A549 (cell line): ENCODE measurements at regions not wholly inside any gene's neighbourhood (a gene's known extent, or its start where the extent isn't known, plus 50 kb on each side); places are given as distances from the start of the nearest gene placed in this dataset.

Experiments used
- ATAC-seq, 2 experiments: fragments of 200-7000 bp in 1 of 2; fragments of >200 bp in 1 of 2; cut with Nextera tagmentation in 1 of 2; cut with Tn5 transposase in 1 of 2; 3 replicates each; pipeline versions ENCODE4 v1.8.0 to v1.9.1; 2018 to 2020; ENCODE audit warnings: mild to moderate bottlenecking in 1 of 2, moderate library complexity in 1 of 2
- CTCF ChIA-PET: fragments of 300-600 bp; sonication (Branson Sonifier 250); formaldehyde crosslinking; extraction: SDS; loops from one replicate; lab custom pipeline; 2021; ENCODE audit warnings: antibody characterized with exemption, inconsistent platforms; lab: Yijun Ruan, JAX
- POLR2A ChIA-PET: fragments of 350-600 bp; formaldehyde crosslinking; extraction: SDS; loops from one replicate; lab custom pipeline; 2021; ENCODE audit warnings: antibody characterized with exemption, inconsistent platforms; lab: Yijun Ruan, JAX
- DNase-seq, 2 experiments: peaks; one replicate each; pipeline versions ENCODE4 v3.0.0 to v3.0.0-alpha.2; 2011 to 2016; ENCODE audit warnings: low read depth in 1 of 2, low spot score in 1 of 2
- FAIRE-seq: peaks from 2 replicates; lab custom pipeline; 2011; peaks lifted over from hg19 to GRCh38; lab: Jason Lieb, UNC
- H3K27ac ChIP-seq, 2 experiments: fragments of >200 bp; sonication (Bioruptor Twin); formaldehyde crosslinking; 3 replicates each; pipeline ENCODE4 v1.5.1; 2016 to 2017
- H3K4me1 ChIP-seq: fragments of >200 bp; sonication (Bioruptor Twin); formaldehyde crosslinking; 3 replicates; pipeline ENCODE4 v1.6.1; 2016
- H3K4me2 ChIP-seq: fragments of >200 bp; sonication (Bioruptor Twin); formaldehyde crosslinking; 3 replicates; pipeline ENCODE4 v1.6.1; 2016
- H3K4me3 ChIP-seq: fragments of >200 bp; sonication (Bioruptor Twin); formaldehyde crosslinking; 3 replicates; pipeline ENCODE4 v1.5.1; 2016
- H3K9me3 ChIP-seq: fragments of >200 bp; sonication (Bioruptor Twin); formaldehyde crosslinking; 3 replicates; pipeline ENCODE4 v1.6.1; 2016
- CHD4 ChIP-seq: fragments of 200-600 bp; sonication (generic); IDR thresholded peaks from 2 replicates; pipeline ENCODE4 v1.6.1; 2016; ENCODE audit warnings: antibody characterized with exemption, mild to moderate bottlenecking, borderline replicate concordance
- FOSL2 ChIP-seq, 2 experiments: fragments of 450-650 bp in 1 of 2; fragments of >200 bp in 1 of 2; sonication (Bioruptor Twin) in 1 of 2; formaldehyde crosslinking; IDR thresholded peaks; 2 replicates each; pipeline versions ENCODE4 v1.5.0 to v1.6.1; 2016 to 2020; ENCODE audit warnings: mild to moderate bottlenecking in 1 of 2, moderate library complexity in 1 of 2
- HDAC2 ChIP-seq: fragments of 200-600 bp; sonication (generic); IDR thresholded peaks from 2 replicates; pipeline ENCODE4 v1.6.1; 2016
- HES2 ChIP-seq: fragments of >200 bp; sonication (Bioruptor Twin); formaldehyde crosslinking; IDR thresholded peaks from 2 replicates; pipeline ENCODE4 v1.6.1; 2016
- HEYL ChIP-seq: fragments of 250-450 bp; sonication (Bioruptor Pico); IDR thresholded peaks from 2 replicates; pipeline ENCODE4 v1.8.0; 2021; ENCODE audit warnings: mild to moderate bottlenecking, moderate library complexity
- HMGXB4 ChIP-seq: fragments of 250-450 bp; sonication (Bioruptor Pico); IDR thresholded peaks from 2 replicates; pipeline ENCODE4 v1.5.0; 2021; ENCODE audit warnings: mild to moderate bottlenecking, moderate library complexity, borderline replicate concordance
- HOXB13 ChIP-seq: fragments of 250-450 bp; sonication (Bioruptor Pico); IDR thresholded peaks from 2 replicates; pipeline ENCODE4 v1.5.0; 2020; ENCODE audit warnings: low read depth, mild to moderate bottlenecking, moderate library complexity
- HOXB5 ChIP-seq: fragments of 250-450 bp; sonication (Bioruptor Pico); IDR thresholded peaks from 2 replicates; pipeline ENCODE4 v1.5.0; 2020; ENCODE audit warnings: mild to moderate bottlenecking, moderate library complexity
- JUNB ChIP-seq: fragments of >200 bp; sonication (Bioruptor Twin); formaldehyde crosslinking; IDR thresholded peaks from 2 replicates; pipeline ENCODE4 v1.6.1; 2016
- KDM1A ChIP-seq: fragments of 200-600 bp; sonication (generic); IDR thresholded peaks from 2 replicates; pipeline ENCODE4 v1.6.1; 2016; ENCODE audit warnings: low read depth, mild to moderate bottlenecking
- MAFK ChIP-seq: fragments of 450-650 bp; IDR thresholded peaks from 2 replicates; pipeline ENCODE4 v1.6.1; 2014; ENCODE audit not compliant: partially characterized antibody
- MAX ChIP-seq: IDR thresholded peaks from 2 replicates; pipeline ENCODE4 v1.6.1; 2012
- PBX3 ChIP-seq: IDR thresholded peaks from 2 replicates; pipeline ENCODE4 v1.6.1; 2012
- PHF8 ChIP-seq: fragments of 200-600 bp; sonication (generic); IDR thresholded peaks from 2 replicates; pipeline ENCODE4 v1.6.1; 2016; ENCODE audit warnings: low read depth, mild to moderate bottlenecking, antibody characterized with exemption, moderate library complexity, borderline replicate concordance
- RCOR1 ChIP-seq: fragments of 150-350 bp; IDR thresholded peaks from 2 replicates; pipeline ENCODE4 v1.6.1; 2014; ENCODE audit warnings: antibody characterized with exemption, low read length, low read depth
- REST ChIP-seq: fragments of 200-600 bp; sonication (generic); IDR thresholded peaks from 2 replicates; pipeline ENCODE4 v1.6.1; 2016; ENCODE audit warnings: antibody characterized with exemption, mild to moderate bottlenecking, moderate library complexity
- RFX5 ChIP-seq: fragments of 450-650 bp; IDR thresholded peaks from 2 replicates; pipeline ENCODE4 v1.7.1; 2014; ENCODE audit warnings: antibody characterized with exemption, mild to moderate bottlenecking, moderate library complexity
- SMC3 ChIP-seq: fragments of >200 bp; sonication (Bioruptor Twin); formaldehyde crosslinking; IDR thresholded peaks from 3 replicates; pipeline ENCODE4 v1.6.1; 2018; ENCODE audit warnings: inconsistent platforms
- SREBF2 ChIP-seq: fragments of 450-650 bp; IDR thresholded peaks from 2 replicates; pipeline ENCODE4 v1.6.1; 2014; ENCODE audit warnings: mild to moderate bottlenecking, moderate library complexity
- TP53 ChIP-seq: fragments of 250-450 bp; sonication (Bioruptor Pico); IDR thresholded peaks from 2 replicates; pipeline ENCODE4 v1.5.0; 2021; ENCODE audit warnings: mild to moderate bottlenecking, moderate library complexity
- USF2 ChIP-seq: fragments of 450-650 bp; IDR thresholded peaks from 2 replicates; pipeline ENCODE4 v1.6.1; 2014; ENCODE audit warnings: antibody characterized with exemption
- ZC3H11A ChIP-seq: fragments of 450-650 bp; IDR thresholded peaks from 2 replicates; pipeline ENCODE4 v1.6.1; 2014; ENCODE audit warnings: antibody characterized with exemption, mild to moderate bottlenecking
- ZNF302 ChIP-seq: fragments of 250-450 bp; sonication (Bioruptor Pico); IDR thresholded peaks from 2 replicates; pipeline ENCODE4 v1.9.0; 2021; ENCODE audit warnings: inconsistent platforms, mild to moderate bottlenecking, moderate library complexity
- WGBS: methylation state at CpG from one replicate; pipeline ENCODE4 v1.1.6; 2017; ENCODE audit errors: missing lambda C conversion rate; 5-methylcytosine and 5-hydroxymethylcytosine counted together

DNA sequence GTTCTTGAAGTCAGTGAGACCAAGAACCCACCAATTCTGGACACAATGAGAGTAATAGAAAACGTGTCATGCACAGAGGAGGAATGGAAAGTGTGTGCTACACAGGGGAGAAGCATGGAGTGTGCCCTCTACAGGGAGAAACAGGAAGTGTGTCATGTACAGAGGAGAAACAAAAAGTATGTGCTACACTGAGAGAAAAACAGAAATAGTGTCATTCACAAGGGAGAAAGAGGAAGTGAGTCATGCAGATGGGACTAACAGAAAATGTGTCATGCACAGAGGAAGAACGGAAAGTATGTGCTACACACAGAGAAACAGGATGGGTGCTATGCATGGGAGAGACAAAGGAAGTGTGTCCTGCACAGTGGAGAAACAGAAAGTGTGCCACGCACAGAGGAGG lies 835.7 kb downstream of the CDY2B start (continued):
- no peak for TF ChIP-seq HOXB5 (CRISPR knock-in tag)
- no peak for TF ChIP-seq PBX3
- TF ChIP-seq HEYL (CRISPR knock-in tag), result no peak

DNA sequence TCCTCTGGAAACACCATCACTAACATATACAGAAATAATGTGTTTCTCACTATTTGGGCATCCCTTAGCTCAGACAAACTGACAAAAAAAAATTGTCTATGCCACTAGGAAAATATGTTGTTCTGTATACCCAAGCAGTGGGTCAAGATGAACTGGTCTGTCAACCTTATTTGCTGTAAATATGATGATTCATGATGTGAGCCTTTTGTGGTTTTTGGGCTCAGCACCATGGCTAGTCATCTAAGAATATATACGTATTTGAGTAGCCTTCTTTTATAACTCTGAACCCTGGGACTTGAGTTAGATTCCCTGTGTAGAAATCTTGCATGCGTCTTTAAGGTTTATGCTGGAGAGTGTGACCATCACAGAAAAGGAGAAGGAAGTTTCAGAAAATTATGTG lies 841.6 kb downstream of the CDY2B start:
- 8% methylated on average over 2 of the region's 2 CpGs for WGBS
- Histone ChIP-seq H3K4me3 (no peak overlapping the region), H3K27ac (no peak overlapping the region), H3K4me1 (no peaks in the 10 kb centered on the region), H3K4me2 (no peak overlapping the region), H3K9me3 (no peaks in the 10 kb centered on the region)
- no peak for ATAC-seq
- FAIRE-seq, result no peak
- ChIA-PET POLR2A (no interaction called here), CTCF (no interaction called here)
- TF ChIP-seq SMC3 (no peak), ZC3H11A (no peak), RCOR1 (no peak)
- no peak for DNase-seq

- no peak overlapping the region for H3K4me2 ChIP-seq
- H3K4me1 ChIP-seq, result no peaks in the 10 kb centered on the region
- no peak for TF ChIP-seq MAFK
- no peak for TF ChIP-seq SREBF2
- TF ChIP-seq HDAC2, result no peak
- TF ChIP-seq PHF8, result no peak
- TF ChIP-seq ZNF302 (CRISPR knock-in tag), result no peak
- no peak for TF ChIP-seq FOSL2 (IDR thresholded peaks at IDR 0.05)
- TF ChIP-seq FOSL2 (CRISPR knock-in tag; IDR thresholded peaks at IDR 0.05), result no peak
- TF ChIP-seq TP53 (CRISPR knock-in tag), result no peak
- TF ChIP-seq HMGXB4 (CRISPR knock-in tag), result no peak
- TF ChIP-seq KDM1A, result no peak
- no peak for TF ChIP-seq MAX
- no peak for TF ChIP-seq HES2
- TF ChIP-seq USF2, result no peak
- TF ChIP-seq CHD4, result no peak
- TF ChIP-seq HOXB13, result no peak
- no peak for TF ChIP-seq REST
- no peak for TF ChIP-seq JUNB
- TF ChIP-seq HOXB5 (CRISPR knock-in tag), result no peak
- no peak for TF ChIP-seq RFX5
- FAIRE-seq (no peak), DNase-seq (no peak), ATAC-seq (no peak)
- no peak overlapping the region for H3K27ac ChIP-seq
- H3K9me3 ChIP-seq, result no peaks in the 10 kb centered on the region
- no peak overlapping the region for H3K4me3 ChIP-seq
- ChIA-PET POLR2A (no interaction called here), CTCF (no interaction called here)
- WGBS, result 88% methylated on average over 2 of the region's 3 CpGs
These were observed 861.9 kb downstream of the CDY2B start for GRCh38 chrY:17018126-17018525.
